ENCODE measurements at regions not wholly inside any gene's neighbourhood (a gene's known extent, or its start where the extent isn't known, plus 50 kb on each side); places are given as distances from the start of the nearest gene placed in this dataset.
"Not testable (repeated sequence)": the region's sequence is repeated elsewhere in the genome, so short reads cannot be mapped to it uniquely, and the experiment has no call there.

DNA sequence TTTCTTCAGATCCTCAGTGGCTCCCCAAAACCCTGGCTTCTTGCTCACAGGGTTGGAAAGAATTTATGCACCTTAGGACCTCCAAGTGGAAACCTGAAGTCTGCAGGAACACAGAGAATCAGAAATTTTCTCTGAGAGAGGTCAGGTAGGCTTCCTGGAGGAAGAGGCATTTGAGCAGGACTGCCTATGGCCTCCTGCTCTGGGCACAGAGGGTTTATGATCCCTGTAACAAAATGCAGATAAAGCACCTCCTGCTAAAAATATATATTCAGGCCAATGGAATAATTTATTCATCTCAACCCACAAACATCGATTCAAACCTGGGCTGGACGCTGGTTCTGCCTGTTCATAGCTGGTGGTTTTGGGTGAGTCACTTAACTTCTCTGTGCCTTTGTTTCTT lies 68.1 kb upstream of the FGF3 start:
- no peak for DNase-seq (ENCODE audit: low read depth in 2 of 2)

DNA sequence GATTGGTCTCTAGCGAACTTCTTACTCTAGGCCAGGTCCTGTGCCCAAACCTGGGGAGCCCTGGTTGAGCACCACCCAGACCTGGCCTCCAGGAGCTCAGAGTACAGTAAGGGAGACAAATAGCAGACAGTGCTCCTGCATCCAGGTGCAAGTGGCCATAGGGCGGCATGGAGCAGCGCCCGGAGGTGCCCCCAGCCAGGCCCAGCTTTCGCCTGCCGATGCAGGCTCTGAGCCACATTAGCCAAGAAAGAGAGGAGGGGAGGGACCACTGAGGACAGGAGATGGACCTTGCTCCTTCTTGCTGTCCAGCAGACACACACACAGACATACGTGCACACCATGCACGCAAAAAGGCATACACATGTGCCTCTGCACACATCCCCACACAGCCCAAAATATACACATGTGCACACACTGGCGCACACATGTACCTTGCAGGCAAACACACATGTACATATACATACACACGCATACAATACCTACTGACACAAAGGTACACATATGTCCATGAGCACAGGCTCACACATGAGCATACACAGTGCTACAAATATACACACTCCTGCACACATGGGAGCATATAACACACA lies 68.7 kb upstream of the FGF3 start:
- DNase-seq (ENCODE audit: low read depth in 2 of 2), result no peak

DNA sequence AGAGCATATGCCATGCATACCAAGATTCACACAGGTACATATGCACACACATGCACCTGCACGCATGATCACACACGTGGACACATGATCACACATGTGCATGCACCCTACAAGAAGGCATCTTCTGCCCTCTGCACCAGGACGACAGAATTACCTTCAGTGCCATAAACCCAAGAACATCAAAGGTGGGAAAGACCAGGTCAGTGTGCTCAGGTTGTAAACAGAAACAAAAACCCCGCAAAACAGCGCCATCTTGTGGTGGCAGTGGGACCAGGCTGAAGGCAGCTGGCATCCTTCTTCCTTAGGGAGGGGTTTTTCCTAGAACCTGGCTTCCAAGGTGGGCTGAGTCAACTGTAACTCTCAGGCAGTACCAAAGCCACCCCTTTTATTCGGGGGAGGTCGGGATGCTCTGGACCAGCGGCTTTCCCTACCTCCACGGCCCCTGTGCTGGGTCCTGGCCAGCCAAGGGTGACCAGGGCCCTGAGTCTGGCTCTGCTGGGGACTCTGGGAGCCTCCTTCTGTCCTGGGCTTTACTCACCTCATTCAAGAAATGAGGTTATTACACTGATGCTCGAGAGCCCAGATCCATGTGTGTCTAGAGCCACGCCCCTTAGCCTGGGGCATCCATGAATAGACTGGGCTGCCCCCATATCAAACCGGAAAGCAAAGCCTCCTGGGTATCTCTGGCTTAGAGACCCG lies 69.4 kb upstream of the FGF3 start:
- DNase-seq (ENCODE audit: low read depth in 2 of 2), result peak; percentile 20 to 41

DNA sequence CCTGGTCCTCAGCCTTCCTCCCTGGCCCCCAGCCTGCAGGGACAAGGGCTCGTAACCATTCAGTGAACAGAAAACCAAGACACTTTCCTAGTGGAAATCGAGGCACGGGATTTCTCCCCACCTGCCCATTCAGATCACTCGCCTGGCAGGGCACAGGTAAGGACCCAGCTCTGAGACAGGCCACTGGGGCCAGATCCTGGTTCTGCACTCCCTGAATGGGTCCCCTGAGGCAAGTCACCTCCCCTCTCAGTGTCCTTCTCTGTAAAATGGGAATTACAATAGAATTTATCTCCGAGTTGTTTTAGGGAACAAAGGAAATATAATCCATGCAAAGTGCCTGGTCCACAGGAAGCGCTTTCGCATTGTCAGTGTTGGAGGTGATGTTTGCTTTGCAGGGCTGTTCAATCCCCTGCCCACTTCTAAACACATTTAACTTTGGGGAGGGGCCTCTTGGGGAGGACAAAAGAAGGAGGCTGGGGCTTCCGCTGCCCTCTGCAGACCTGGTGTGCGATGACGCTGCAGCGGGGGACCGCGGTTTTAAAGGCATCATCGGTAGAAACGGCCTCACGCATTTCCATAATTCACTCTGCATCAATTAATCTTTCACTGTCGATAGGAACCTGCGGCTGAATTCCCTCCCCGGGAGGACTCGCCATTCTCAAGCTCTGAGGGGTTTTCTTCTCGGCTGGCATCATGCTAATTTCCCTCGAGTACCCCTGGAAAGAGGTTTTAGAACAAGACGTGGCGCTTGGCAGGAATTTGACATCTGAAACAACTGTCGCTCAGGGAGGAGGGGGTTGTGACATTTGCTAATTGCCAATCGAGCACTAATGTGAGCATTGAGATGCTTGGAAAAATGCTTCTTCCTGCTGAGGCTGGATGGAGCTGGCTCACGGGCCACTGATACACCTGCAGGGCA lies 70.4 kb upstream of the FGF3 start:
- no peak for DNase-seq (ENCODE audit: low read depth in 2 of 2)

DNA sequence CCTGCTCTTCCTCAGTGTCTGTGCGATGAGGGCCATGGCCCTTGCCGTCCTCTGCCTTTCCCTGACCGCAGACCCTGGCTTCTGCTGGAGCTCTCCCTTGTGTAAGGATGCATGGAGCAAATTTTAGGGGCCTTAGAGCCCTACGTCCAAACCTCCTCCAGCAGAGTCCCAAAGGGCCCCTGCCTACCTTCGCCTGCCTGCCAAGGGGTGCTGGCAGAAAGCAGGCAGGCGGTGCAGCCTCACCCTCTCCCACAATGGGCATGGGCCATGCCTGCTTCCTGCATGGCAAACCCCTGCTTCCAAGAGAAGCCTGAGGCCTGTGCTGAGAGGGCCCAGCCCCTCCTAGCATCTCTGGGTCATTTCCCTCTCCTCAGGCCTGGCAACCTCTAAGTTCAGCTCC lies 71.3 kb upstream of the FGF3 start:
- DNase-seq (ENCODE audit: low read depth in 2 of 2), result no peak

DNA sequence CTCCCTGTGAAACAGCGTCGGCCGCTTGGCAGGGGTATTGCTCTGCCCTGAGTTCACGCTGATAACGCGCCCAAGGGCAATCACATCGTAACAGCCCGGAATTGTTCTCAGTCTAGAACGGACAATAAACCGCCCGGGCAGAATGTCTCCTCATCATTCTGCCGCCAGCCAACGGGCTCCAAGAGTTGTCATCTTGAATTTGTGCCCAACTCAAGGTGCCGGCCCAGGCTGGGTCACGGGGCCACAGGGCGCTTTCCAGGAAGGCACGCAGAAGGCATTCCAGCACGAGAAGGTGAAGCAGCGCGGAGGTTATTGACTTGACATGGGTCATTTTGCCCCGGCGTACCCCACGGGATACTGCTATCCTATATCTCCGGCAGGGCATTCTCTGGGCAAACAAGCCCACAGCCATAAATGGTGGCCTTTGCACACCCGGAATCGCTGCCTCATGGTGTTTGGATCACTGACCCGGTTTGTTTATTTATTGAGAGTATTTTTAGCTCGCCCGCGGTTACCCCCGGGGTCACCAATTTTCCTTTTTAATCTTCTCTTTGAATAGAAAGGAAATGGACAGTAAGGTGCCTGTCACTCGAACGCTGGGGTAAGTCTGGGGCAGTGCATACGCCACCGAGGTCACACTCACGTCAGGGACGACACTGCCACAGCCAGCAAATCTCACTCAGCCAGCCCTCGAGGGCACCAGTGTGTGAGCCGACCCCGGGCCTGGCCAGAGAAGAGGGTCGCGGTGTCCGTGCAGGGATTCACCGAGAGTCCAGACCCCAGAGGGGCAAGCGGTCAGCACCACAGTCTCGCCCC lies 72.4 kb upstream of the FGF3 start:
- DNase-seq (ENCODE audit: low read depth in 2 of 2), result no peak

DNA sequence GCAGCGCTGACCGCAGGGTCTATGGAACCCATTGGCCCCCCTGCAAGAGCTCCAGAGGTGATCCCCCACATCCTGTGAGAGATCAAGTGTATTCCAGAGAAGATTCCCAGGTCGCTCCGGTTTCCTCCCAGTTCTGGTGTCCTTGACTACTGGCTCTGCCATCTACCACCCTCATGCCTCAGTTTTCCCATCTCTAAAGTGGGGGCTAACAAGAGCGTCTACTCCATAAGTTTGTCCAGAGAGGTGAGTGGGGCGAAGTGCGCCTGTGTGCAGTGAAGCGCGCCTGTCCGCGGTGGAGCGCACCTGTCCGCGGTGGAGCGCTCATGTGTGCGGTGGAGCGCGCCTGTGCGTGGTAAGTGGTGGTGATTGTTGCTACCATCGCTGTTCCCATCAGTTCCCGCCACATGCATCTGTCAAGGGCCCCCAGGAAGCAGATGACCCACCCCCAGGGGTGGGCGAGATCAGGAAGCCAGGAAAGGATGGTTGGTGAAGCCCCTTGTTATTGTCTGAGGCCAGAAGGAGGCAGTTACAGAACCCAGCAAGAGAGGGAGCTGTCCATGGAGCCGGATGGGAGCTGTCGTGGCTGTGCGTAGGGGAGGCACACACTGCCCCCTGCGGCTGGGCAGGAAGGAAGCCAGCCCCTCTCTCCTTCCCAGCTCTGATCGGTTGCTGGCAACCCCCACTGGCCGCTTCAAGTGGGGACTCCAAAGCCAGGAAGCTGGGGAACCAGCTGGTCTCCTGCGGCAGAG lies 73.2 kb upstream of the FGF3 start:
- DNase-seq (ENCODE audit: low read depth in 2 of 2), result no peak

DNA sequence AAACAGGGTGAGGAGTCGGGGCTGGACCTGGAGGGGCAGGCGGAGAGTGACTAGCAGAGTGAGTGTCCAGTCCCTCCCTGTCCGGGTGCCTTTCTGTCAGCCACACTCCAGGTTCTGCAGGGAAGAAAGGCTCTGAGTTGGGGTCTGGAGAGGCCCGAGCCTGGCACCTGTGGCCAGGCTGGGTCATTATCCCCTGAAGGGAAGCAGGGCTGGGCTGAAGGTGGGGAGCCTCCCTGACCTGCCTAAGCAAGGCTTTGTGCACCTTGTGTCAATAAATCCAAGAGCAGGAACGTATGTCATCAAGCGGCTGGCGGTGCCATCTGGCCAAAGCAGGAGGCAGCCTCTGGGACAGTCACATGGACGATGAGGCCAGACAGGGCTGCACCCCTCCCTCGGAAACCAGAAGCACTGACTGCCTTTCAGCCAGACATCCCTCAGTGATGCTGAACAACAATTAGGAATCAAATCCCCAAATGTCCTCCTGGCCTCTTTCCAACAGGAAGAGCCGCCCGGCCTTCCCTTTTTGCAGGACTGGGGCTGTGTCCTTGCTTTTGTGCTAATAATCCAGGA lies 73.9 kb upstream of the FGF3 start:
- DNase-seq (ENCODE audit: low read depth in 2 of 2), result no peak

DNA sequence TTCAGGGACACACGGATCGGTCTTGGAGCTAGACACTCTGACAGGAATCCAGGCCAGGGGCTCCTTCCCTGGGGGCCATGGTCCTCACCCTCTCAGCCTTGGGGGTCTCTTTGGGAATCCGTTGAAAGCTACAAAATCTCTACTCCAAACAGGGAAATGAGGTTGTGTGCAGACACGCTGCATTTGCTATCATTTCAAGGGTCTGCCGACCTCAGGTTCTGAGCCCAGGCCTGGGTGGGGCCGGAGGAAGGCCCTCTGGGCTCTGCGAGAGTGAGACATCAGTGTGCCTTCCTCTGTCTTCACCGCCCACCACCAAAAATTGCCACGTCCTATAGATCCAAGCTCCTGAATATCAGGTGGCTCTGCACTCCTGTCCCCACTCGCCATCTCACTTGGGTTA lies 74.4 kb upstream of the FGF3 start:
- no peak for DNase-seq (ENCODE audit: low read depth in 2 of 2)

DNA sequence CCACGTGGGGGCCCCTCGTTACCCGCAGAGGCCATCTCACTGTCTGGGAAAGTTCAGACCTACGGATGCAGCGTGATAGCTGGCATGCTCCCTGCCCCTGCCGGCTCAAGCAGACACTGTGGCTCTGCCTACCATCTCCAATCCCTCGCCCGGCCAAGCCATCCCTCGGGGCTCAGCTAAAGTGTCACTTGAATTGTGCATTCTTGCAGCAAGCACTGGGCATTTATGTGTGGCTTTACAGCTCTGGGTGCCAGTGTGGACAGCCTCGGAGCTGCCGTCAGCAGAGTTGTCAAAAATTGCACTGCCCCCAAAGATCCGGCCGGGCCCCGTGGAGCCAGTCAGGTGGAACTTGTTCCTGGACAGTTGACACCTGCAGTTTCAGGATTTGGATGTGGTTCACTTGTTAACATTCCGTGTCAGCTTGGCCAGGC lies 75.0 kb upstream of the FGF3 start:
- DNase-seq (ENCODE audit: low read depth in 2 of 2), result no peak

DNA sequence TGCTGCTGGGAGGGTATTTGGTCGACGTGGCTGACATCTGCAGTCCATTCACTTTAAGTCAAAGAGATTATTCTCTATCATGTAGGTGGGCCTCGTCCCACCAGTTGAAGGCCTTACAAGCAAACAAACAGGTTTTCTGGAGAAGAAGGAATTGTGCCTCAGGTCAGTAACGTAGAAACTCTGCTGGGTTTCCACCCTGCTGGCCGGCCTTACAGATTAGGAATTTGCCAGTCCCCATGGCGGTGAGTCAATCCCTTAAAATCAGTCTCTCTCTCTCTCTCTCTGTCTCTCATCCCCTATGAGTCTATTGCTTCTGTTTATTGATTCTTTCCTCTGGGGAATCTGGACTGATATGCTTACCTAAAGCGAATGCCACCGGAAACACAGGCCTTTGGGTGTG lies 75.4 kb upstream of the FGF3 start:
- no peak for DNase-seq (ENCODE audit: low read depth in 2 of 2)

DNA sequence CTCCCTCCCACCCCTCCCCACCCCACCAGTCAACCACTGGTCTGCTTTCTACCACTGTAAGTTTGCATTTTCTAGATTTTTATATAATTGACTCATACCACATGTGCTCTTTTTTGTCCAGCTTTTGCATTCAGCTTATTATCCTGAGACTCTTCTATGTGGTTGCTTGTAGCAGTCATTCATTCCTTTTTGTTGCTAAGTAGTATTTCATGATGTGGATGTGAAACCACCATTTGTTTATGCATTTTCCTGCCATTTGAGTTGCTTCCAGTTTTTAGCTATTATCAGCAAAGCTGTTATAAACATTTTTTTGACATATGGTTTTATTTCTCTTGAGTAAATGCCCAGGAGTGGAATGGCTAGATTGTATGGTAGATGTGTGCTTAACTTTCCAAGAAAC lies 77.0 kb upstream of the FGF3 start:
- no peak for DNase-seq (ENCODE audit: low read depth in 2 of 2)

DNA sequence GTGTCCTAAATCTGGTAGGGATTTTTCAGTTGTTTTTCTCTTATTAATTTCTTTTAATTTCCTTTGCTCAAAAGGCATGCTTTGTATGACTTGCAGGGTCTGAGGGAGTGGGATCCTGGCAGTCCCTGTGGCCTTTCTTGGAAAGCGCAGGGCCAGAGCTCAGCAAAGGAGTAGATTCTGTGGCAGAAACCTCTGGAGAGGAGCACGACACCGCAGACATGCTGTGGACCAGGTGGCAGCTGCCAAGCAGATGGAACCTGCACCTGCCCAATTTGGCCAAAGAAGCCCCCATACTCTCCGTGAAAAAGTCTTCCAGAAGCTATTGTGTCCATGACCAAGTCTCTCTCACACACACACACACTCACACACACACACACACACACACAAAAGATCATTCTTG lies 78.9 kb upstream of the FGF3 start:
- no peak for DNase-seq (ENCODE audit: low read depth in 2 of 2)

DNA sequence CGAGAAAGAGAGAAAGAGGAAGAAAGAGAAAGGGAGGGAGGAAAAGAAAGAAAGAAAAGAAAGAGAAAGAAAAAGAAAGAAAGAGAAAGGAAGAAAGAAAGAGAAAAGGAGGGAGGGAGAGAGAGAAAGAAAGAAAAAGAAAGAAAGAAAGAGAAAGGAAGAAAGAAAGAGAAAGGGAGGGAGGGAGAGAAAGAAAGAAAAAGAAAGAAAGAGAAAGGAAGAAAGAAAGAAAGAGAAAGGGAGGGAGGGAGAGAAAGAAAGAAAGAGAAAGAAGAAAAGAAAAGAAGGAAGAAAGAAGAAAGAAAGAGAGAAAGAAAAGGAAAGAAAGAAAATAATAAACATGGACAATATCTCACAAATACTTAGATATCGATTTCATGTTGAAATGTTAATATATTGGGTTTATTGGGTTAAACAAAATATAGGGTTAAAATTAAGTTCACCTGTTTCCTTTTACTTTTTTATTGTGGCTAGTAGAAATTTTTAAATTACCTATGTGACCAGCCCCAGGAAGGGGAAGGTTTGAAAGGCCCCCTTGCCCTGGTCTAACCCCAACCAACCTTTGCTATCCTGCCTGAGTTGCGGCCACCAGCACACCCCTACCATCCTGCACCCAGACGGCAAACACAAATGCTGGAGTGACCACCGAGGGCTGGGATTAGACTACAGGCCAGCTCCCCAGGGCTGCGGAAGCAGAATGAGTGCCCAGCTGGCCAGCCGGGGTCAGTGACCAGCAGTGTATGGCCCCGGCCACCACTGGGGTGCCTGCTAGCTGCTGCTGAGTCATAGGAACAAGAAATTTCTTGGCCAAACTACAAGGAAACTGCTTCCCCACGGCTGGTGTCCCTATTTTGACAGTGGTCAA lies 81.0 kb upstream of the FGF3 start:
- DNase-seq (ENCODE audit: low read depth in 2 of 2), result no peak

DNA sequence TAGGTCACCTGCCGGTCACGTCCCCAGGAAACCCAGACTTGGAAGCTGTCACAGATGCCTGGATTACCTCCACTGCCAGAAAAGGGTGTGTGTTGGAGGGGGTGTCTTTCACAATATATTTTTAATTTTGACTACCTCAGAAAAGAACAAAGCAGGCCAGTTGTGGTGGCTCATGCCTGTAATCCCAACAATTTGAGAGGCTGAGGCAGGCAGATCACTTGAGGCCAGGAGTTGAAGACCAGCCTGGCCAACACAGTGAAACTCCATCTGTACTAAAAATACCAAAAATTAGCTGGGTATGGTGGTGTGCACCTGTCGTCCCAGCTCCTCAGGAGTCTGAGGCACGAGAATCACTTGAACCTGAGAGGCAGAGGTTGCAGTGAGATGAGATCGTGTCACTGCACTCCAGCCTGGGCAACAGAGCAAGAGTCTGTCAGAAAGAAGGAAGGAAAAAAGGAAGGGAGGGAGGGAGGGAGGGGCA lies 81.6 kb upstream of the FGF3 start:
- not testable (repeated sequence) for DNase-seq (ENCODE audit: low read depth in 2 of 2)

DNA sequence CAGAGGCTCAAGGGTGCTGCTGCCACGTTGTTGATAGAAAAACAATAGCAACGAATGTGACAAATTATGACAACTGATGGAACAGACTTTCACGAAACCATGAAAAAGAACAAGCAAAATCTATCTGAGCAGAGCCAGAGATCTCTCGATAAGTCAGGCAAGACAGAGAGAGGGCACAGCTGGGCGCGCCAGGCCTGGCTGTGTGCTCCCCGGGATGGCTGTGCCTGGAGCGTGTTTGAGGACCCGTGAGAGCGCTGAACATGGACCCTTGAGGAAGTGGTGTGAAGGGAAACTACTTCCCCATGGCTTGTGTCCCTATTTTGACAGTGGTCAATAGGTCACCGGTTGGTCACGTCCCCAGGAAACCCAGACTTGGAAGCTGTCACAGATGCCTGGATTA lies 83.1 kb upstream of the FGF3 start:
- no peak for DNase-seq (ENCODE audit: low read depth in 2 of 2)

DNA sequence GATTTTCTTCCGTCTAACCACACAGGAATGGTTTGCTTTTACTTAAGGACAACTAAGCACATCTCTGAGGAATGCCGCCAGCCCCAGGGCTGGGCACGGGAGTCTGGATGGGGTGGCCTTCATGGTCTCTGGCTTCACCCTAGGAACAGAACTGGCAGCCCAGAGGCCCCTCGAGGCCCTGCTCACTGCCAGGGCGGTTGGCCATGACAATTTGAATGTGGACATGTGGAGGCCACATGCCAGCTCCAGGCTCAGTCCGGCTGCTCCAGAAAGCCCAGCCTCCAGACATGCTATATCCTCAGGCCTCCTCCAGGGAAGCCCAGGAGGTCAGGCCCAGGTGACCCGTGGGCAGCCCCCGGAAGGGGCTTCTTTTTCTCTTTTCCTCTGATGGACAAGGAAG lies 84.0 kb upstream of the FGF3 start:
- DNase-seq (ENCODE audit: low read depth in 2 of 2), result no peak

DNA sequence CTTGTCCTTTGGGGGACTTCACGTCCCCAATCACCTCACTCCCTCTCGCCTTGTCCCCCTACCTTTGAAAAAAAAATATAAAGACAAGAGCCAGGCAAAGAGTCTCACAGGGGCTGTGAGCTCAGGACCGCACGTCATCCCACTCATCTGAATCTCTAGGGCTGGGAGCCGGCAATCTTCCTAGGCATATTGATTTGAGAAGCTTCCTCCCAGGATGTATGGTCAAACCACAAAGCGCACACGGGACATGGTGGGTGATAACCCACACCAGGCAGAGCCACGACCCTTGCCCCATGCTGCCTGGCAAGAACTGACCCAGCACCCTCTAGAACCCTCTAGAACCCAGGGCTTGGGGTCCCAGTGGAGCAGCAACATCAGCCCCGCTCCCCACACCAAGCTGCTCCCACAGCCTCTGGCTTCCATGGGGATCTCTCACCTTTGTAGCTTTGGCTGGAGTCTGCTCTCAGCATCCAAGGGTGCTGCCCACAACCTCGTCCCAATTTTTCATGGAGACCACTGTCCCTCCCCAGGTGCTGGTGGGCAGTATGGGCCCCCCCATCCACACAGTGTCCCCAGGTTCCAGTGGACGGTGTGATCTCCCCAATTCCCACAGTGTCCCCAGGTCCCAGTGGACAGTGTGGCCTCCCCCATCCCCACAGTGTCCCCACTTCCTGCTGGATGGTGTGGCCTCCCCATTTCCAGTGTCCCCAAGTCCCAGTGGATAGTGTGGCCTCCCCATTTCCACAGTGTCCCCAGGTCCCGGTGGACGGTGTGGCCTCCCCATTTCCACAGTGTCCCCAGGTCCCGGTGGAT lies 85.2 kb upstream of the FGF3 start:
- DNase-seq (ENCODE audit: low read depth in 2 of 2), result no peak

DNA sequence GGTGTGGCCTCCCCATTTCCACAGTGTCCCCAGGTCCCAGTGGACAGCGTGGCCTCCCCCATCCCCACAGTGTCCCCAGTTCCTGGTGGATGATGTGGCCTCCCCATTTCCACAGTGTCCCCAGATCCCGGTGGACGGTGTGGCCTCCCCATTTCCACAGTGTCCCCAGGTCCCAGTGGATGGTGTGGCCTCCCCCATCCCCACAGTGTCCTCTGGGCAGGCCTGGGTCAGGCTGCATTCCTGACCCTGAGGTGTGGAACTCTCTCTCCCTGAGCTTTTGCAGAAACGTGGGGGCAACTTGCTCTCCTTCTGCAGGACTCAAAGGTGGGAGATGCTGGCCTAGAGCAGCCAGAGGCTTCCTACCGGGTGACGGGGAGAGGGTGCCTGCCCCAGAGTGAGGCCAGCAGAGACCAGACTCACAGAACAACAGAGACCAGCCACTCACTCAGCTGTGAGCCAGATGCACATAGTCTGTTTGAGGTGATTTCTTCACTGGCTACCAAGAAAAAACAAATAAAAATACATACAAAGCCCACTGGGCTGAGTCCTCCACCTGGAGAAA lies 85.8 kb upstream of the FGF3 start:
- DNase-seq (ENCODE audit: low read depth in 2 of 2), result no peak

Data from stimulated activated CD4-positive, alpha-beta T cell treated with anti-CD3 and anti-CD28 coated beads, Interleukin-15, amount 100 ng/mL, for 48 hours (primary cell).